22Rv1 (cell line): ENCODE measurements at regions not wholly inside any gene's neighbourhood (a gene's known extent, or its start where the extent isn't known, plus 50 kb on each side); places are given as distances from the start of the nearest gene placed in this dataset.

Experiments used
- H3K27ac ChIP-seq: fragments of 450-650 bp; 2 replicates; pipeline ENCODE4 v1.5.1; 2017
- ZFX ChIP-seq: fragments of 450-650 bp; IDR thresholded peaks from 2 replicates; pipeline ENCODE4 v1.6.1; 2017; ENCODE audit warnings: antibody characterized with exemption, borderline replicate concordance
- TF ChIP-seq, protein P1 (sequence below): fragments of 450-650 bp; IDR thresholded peaks from 2 replicates; pipeline ENCODE4 v1.5.1; 2017; ENCODE audit warnings: mild to moderate bottlenecking

DNA sequence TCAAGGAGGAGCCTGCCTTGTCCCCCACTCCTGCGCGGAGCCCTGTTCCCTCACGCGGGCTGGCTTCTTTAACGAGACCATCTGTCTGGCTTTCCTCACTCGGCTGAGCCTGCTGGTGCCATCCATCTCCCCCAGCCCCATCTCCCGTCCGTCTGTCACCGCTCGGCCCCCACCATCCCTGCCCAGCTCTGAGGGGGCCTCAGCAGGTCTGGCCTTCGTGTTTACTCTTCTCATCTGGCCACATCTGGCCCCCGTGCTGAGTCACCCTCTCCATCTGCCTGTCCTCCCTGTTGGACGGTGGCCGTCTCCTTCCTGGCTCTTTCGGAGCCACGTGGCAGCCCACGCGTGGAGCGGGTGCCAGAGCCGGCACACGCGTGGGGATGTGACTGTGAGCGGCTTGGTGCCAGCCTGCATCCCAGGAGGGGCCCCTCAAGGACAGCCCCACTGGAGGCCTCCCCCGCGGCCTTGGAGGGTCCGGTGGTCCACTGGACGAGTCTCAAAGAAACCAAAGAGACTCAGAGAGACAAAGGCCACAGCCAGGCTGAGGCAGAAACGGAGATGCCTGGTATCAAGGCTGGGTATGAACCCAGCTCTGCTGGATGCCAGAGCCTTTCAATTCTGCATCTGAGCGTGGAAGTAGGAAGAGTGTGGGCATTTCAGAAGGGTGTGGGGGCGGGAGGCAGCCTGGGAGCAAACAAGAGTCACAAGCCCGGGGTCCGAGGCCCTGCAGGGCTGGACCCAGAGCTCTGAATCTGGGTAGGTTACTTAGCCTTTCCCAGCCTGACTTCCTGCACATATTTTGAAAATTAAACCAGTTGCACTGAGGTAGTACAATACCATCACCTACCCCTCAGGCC is 76.7 kb upstream of the UNC5A start:
- TF ChIP-seq ZFX = no peak
- TF ChIP-seq, protein P1, sequence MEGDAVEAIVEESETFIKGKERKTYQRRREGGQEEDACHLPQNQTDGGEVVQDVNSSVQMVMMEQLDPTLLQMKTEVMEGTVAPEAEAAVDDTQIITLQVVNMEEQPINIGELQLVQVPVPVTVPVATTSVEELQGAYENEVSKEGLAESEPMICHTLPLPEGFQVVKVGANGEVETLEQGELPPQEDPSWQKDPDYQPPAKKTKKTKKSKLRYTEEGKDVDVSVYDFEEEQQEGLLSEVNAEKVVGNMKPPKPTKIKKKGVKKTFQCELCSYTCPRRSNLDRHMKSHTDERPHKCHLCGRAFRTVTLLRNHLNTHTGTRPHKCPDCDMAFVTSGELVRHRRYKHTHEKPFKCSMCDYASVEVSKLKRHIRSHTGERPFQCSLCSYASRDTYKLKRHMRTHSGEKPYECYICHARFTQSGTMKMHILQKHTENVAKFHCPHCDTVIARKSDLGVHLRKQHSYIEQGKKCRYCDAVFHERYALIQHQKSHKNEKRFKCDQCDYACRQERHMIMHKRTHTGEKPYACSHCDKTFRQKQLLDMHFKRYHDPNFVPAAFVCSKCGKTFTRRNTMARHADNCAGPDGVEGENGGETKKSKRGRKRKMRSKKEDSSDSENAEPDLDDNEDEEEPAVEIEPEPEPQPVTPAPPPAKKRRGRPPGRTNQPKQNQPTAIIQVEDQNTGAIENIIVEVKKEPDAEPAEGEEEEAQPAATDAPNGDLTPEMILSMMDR = no peak
- no peak overlapping the region for H3K27ac ChIP-seq

DNA sequence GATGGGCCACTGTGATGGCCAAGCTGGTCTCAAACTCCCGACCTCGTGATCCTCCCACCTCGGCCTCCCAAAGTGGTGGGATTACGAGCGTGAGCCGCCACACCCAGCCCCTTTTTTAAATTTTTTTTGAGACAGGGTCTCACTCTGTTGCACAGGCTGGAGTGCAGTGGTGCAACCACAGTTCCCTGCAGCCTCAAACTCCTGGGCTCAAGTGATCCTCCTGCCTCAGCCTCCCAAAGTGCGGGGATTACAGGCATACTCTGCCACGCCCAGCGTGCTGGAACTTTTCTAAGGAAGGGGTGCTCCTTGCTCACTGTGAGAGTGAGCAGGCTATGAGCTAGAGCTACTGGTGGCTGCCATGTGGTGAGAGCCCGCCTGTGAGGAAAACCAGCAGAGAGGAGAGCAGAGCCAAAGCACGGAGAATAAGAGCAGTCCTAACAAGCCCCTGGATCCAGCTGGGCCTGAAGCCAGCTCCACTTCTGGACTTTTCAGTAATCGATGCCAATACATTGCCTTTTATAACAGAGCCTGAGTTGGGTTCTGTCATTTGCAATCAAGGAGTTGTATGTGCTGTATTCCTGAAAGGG is 75.5 kb upstream of the UNC5A start:
- H3K27ac ChIP-seq = no peak overlapping the region
- TF ChIP-seq ZFX = no peak
- TF ChIP-seq, protein P1 = no peak

DNA sequence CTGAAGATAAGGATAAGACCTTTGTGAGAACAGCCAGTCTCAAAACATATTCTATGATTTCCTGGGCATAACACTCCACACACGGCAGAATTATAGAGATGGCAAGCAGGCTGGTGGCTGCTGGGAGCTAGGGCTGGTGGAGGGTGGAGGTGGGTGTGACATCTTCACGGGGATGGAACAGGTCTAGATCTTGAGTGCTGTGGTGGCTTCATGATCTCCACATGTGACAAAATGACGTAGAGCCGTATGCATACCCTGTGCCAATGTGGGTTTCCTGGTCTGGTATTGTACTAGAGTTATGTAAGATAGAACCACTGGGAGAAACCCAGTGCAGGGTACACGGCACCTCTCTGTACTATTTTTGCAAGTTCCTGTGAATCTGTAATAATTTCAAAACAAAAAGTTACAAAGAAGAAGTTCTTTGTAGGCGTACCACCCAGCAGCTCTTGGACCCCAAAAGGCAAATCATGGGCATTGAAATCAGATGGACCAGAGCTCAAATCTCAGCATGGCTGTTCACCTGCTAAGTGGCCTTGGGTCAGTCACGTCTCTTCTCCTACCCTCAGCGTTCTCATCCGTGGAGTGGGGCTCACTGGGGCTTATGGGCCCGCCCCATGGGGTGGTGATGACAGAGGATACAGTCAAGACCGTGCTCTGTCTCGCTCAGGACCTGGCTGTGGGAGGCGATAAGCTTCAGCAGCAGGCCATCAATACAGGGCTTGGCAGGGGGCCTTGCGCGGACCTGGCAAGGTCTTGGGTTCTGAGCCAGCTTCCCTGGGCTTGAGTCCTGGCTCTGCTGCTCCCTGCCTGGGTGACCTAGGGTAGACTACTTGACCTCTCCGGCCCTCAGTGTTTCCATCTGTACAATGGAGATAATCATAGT is 74.7 kb upstream of the UNC5A start:
- no peak for TF ChIP-seq ZFX
- TF ChIP-seq, protein P1 = no peak
- no peak overlapping the region for H3K27ac ChIP-seq

DNA sequence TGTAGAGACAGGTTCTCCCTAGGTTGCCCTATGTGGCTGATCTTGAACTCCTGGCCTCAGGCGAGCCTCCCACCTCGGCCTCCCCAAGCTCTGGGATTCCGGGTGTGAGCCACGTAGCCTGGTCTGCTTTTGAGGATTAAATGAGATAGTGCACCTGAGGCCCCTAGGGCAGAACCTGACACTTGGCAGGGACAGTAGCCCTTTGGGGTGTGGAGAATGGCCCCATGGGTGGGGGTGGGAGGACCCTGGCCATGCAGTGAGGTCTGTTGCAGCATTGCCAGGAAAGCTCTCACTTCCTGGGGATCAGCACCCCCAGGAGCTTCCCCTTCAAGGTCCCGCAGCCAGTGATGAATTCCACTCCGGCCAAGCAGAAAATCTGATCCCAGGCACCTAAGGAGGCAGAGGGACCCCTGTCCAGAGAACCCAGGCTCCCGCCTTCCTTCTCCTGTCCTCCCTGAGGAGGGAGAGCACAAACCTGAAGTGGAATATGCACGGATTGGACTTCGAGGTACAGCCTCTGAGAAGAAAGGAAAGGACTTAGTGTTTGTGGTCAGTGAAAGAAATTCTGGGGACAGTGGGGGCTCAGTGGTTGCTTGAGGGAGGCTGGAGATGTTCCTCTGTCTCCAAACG is 73.9 kb upstream of the UNC5A start:
- TF ChIP-seq, protein P1 = no peak
- TF ChIP-seq ZFX = no peak
- H3K27ac ChIP-seq = no peak overlapping the region

DNA sequence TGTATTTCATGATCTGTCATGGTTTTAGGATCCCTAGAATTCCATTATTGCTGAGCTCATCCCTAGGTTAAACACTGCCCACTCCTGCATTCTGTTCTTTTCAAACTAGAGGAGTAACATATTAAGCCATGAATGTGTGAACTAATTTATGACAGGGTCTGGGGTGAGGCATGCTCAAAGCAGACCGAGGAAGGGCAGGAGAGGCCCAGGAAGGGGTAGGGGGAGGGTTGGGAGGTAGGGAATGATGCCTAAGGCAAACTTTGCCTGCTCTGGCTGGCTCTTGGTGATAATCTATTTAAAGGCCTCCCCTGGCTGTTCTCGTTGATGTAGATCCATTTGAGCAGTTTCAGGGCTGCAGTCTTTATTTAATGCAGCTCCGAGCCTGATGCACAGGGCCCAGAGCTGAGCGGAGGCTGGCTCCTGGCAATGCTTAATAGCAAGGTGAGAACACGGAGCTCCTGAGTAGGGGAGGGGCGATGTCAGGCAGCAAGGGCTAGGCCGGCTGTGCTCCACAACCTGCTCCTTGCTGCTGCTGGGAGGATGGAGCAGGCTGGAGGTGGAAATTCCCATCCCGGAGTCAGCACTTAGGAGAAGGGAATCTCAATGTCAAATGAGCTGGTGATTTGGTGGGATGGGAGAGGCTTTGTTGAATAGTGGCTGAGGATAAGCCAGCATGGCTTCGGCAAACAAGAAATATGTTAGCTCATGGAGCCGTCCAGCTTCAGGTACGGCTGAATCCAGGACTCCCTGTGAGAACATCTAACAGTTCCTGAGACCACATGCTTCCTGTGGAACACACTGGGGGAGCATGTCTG is 73.2 kb upstream of the UNC5A start:
- H3K27ac ChIP-seq = no peak overlapping the region

More for the DNA sequence above, 73.2 kb upstream of the UNC5A start:
- TF ChIP-seq, protein P1 = no peak
- no peak for TF ChIP-seq ZFX
